Neural cell (in vitro differentiated cells): ENCODE measurements at regions not wholly inside any gene's neighbourhood (a gene's known extent, or its start where the extent isn't known, plus 50 kb on each side); places are given as distances from the start of the nearest gene placed in this dataset.

Source experiments
- CTCF ChIP-seq: fragments of 450-650 bp; IDR thresholded peaks from 2 replicates; pipeline ENCODE4 v1.5.1; 2014; ENCODE audit warnings: antibody characterized with exemption, mild to moderate bottlenecking, moderate library complexity; ENCODE audit not compliant: poor library complexity, severe bottlenecking
- EP300 ChIP-seq: fragments of 450-650 bp; conservative IDR thresholded peaks from 2 replicates; pipeline ENCODE4 v1.6.1; 2014; ENCODE audit warnings: antibody characterized with exemption, mild to moderate bottlenecking, moderate library complexity; ENCODE audit not compliant: poor library complexity, severe bottlenecking
- EZH2 ChIP-seq: fragments of 200-600, 300-800 bp; shearing (Covaris generic), sonication (generic); IDR thresholded peaks from 2 replicates; pipeline ENCODE4 v1.6.1; 2014; ENCODE audit warnings: antibody characterized with exemption, low read length, borderline replicate concordance, mild to moderate bottlenecking; ENCODE audit not compliant: insufficient read depth, poor library complexity, severe bottlenecking
- MXI1 ChIP-seq: fragments of 450-650 bp; conservative IDR thresholded peaks from 2 replicates; pipeline ENCODE4 v1.6.1; 2014; ENCODE audit warnings: antibody characterized with exemption, mild to moderate bottlenecking; ENCODE audit not compliant: poor library complexity, severe bottlenecking
- POLR2AphosphoS5 ChIP-seq: IDR thresholded peaks from 2 replicates; pipeline ENCODE4 v1.6.1; 2012
- RAD21 ChIP-seq: fragments of 450-650 bp; conservative IDR thresholded peaks from 2 replicates; pipeline ENCODE4 v1.6.1; 2014; ENCODE audit warnings: antibody characterized with exemption, mild to moderate bottlenecking, moderate library complexity
- REST ChIP-seq: IDR thresholded peaks from 2 replicates; pipeline ENCODE4 v1.6.1; 2012; ENCODE audit warnings: borderline replicate concordance
- SMC3 ChIP-seq: fragments of 450-650 bp; conservative IDR thresholded peaks from 2 replicates; pipeline ENCODE4 v1.6.1; 2014; ENCODE audit warnings: antibody characterized with exemption, mild to moderate bottlenecking, moderate library complexity; ENCODE audit not compliant: poor library complexity

- TF ChIP-seq REST = no peak
- no peak for TF ChIP-seq EZH2
- TF ChIP-seq CTCF = no peak
- TF ChIP-seq POLR2AphosphoS5 = no peak
- TF ChIP-seq MXI1 = no peak
- TF ChIP-seq RAD21 = no peak
- no peak for TF ChIP-seq EP300
- no peak for TF ChIP-seq SMC3
Measured at GRCh38 chr4:160319221-160319867, 1216.5 kb downstream of the RAPGEF2 start.
